GM23248 (cell line): ENCODE measurements at regions not wholly inside any gene's neighbourhood (a gene's known extent, or its start where the extent isn't known, plus 50 kb on each side); places are given as distances from the start of the nearest gene placed in this dataset.

ENCODE experiments used
- DNase-seq: peaks from one replicate; pipeline ENCODE4 v3.0.0-alpha.2; 2015
- H2AFZ ChIP-seq: fragments of 200-600 bp; sonication (generic); 2 replicates; pipeline ENCODE4 v1.6.1; 2016; ENCODE audit warnings: antibody characterized with exemption
- H3F3A ChIP-seq: fragments of 200-600 bp; sonication (generic); 2 replicates; pipeline ENCODE4 v1.6.1; 2016; ENCODE audit warnings: mild to moderate bottlenecking, antibody characterized with exemption, mixed run types; ENCODE audit not compliant: insufficient read depth
- H3K27ac ChIP-seq: fragments of 200-600 bp; sonication (generic); 2 replicates; pipeline ENCODE4 v1.5.1; 2016; ENCODE audit warnings: mild to moderate bottlenecking
- H3K27me3 ChIP-seq: fragments of 200-600 bp; sonication (generic); replicated peaks from 2 replicates; pipeline ENCODE4 v1.6.1; 2016; ENCODE audit warnings: mild to moderate bottlenecking; ENCODE audit not compliant: insufficient read depth
- H3K36me3 ChIP-seq: fragments of 200-600 bp; sonication (generic); 2 replicates; pipeline ENCODE4 v1.6.1; 2016; ENCODE audit warnings: low read depth, mild to moderate bottlenecking
- H3K4me1 ChIP-seq: fragments of 200-600 bp; sonication (generic); 2 replicates; pipeline ENCODE4 v1.6.1; 2016; ENCODE audit warnings: mild to moderate bottlenecking; ENCODE audit not compliant: insufficient read depth
- H3K4me2 ChIP-seq: fragments of 200-600 bp; sonication (generic); one replicate; pipeline ENCODE4 v1.6.1; 2016; ENCODE audit warnings: mild to moderate bottlenecking; ENCODE audit not compliant: unreplicated experiment
- H3K4me3 ChIP-seq: fragments of 200-600 bp; sonication (generic); 2 replicates; pipeline ENCODE4 v1.5.1; 2016; ENCODE audit warnings: mild to moderate bottlenecking
- H3K79me2 ChIP-seq: fragments of 200-600 bp; sonication (generic); 2 replicates; pipeline ENCODE4 v1.6.1; 2016; ENCODE audit warnings: mild to moderate bottlenecking; ENCODE audit not compliant: insufficient read depth
- H3K9ac ChIP-seq: fragments of 200-600 bp; sonication (generic); 2 replicates; pipeline ENCODE4 v1.6.1; 2016; ENCODE audit warnings: mild to moderate bottlenecking
- H3K9me2 ChIP-seq: fragments of 200-600 bp; sonication (generic); 2 replicates; pipeline ENCODE4 v1.6.1; 2016; ENCODE audit warnings: mixed run types, mild to moderate bottlenecking, moderate library complexity; ENCODE audit not compliant: insufficient read depth
- H3K9me3 ChIP-seq: fragments of 200-600 bp; sonication (generic); one replicate; pipeline ENCODE4 v1.6.1; 2017; ENCODE audit warnings: low read depth
- H4K20me1 ChIP-seq: fragments of 200-600 bp; sonication (generic); 2 replicates; pipeline ENCODE4 v1.6.0; 2016; ENCODE audit not compliant: insufficient read depth
- EZH2 ChIP-seq: fragments of 200-600 bp; sonication (generic); IDR thresholded peaks from 2 replicates; pipeline ENCODE4 v1.6.1; 2018; ENCODE audit warnings: antibody characterized with exemption, mild to moderate bottlenecking; ENCODE audit not compliant: insufficient read depth, poor library complexity, severe bottlenecking
- EZH2phosphoT487 ChIP-seq: fragments of 200-600 bp; sonication (generic); IDR thresholded peaks from 2 replicates; pipeline ENCODE4 v1.6.1; 2018; ENCODE audit warnings: antibody characterized with exemption, moderate library complexity, mild to moderate bottlenecking, low read depth; ENCODE audit not compliant: insufficient read depth
- WGBS, 2 experiments: methylation state at CpG; one replicate each; pipeline ENCODE4 v1.1.6; 2015 to 2017; ENCODE audit warnings: low lambda C conversion rate in 2 of 2, low coverage in 1 of 2; ENCODE audit errors: missing lambda C conversion rate in 2 of 2; 5-methylcytosine and 5-hydroxymethylcytosine counted together
- in situ Hi-C: fragments of 300-500 bp; cut with MboI; formaldehyde crosslinking; loops from 2 replicates; pipeline ENCODE4 v1.15.0; 2020

DNA sequence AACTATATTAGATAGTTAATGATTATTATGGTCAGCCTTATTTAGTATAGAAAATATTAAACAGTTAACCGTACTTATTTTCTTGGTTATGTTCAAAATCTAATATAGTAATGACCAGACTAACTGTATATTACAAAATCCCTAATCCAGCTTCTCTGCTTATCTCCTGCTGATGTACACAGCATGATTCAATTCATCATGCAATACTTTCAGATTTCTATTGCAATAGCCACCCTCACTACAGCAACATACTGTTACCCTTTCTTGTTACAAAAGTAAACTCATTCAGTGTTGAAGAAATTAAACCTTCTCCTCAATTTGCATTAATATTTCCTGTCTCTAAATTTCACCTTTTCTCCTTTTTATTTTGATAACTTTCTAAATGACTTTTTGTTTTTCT is 1375.0 kb upstream of the NUDT12 start:
- DNase-seq, result no peak
- Histone ChIP-seq H3K9me3 (peaks cover 2% of the 10 kb centered on the region), H3K36me3 (no peaks in the 10 kb centered on the region), H3K9ac (no peak overlapping the region), H3K27me3 (no peaks in the 10 kb centered on the region), H3K9me2 (no peaks in the 10 kb centered on the region), H3K79me2 (no peaks in the 10 kb centered on the region), H2AFZ (no peak overlapping the region), H3F3A (no peaks in the 10 kb centered on the region), H3K4me3 (no peak overlapping the region), H3K4me1 (no peaks in the 10 kb centered on the region), H3K27ac (no peak overlapping the region), H3K4me2 (no peak overlapping the region), H4K20me1 (no peaks in the 10 kb centered on the region)
- in situ Hi-C loops, result no loop called here
- WGBS, 2 experiments, result 21 to 24% methylated on average over 1 of the region's 1 CpG
- TF ChIP-seq EZH2, result no peak
- TF ChIP-seq EZH2phosphoT487, result no peak

GRCh38 chr5:104932431-104932830 is 1369.8 kb upstream of the NUDT12 start:
- TF ChIP-seq EZH2, result no peak
- TF ChIP-seq EZH2phosphoT487, result no peak
- no peaks in the 10 kb centered on the region for H3K27me3 ChIP-seq
- DNase-seq, result no peak
- no peak overlapping the region for H3K4me3 ChIP-seq
- no peaks in the 10 kb centered on the region for H3K79me2 ChIP-seq
- H3F3A ChIP-seq, result no peaks in the 10 kb centered on the region
- H3K9ac ChIP-seq, result no peak overlapping the region
- no peaks in the 10 kb centered on the region for H4K20me1 ChIP-seq
- in situ Hi-C loops, result no loop called here
- no peaks in the 10 kb centered on the region for H3K9me3 ChIP-seq
- 29 to 30% methylated on average over 2 of the region's 2 CpGs for WGBS, 2 experiments
- no peak overlapping the region for H3K27ac ChIP-seq
- H2AFZ ChIP-seq, result no peak overlapping the region
- H3K9me2 ChIP-seq, result no peaks in the 10 kb centered on the region
- no peak overlapping the region for H3K4me2 ChIP-seq
- no peaks in the 10 kb centered on the region for H3K4me1 ChIP-seq
- no peaks in the 10 kb centered on the region for H3K36me3 ChIP-seq

DNA sequence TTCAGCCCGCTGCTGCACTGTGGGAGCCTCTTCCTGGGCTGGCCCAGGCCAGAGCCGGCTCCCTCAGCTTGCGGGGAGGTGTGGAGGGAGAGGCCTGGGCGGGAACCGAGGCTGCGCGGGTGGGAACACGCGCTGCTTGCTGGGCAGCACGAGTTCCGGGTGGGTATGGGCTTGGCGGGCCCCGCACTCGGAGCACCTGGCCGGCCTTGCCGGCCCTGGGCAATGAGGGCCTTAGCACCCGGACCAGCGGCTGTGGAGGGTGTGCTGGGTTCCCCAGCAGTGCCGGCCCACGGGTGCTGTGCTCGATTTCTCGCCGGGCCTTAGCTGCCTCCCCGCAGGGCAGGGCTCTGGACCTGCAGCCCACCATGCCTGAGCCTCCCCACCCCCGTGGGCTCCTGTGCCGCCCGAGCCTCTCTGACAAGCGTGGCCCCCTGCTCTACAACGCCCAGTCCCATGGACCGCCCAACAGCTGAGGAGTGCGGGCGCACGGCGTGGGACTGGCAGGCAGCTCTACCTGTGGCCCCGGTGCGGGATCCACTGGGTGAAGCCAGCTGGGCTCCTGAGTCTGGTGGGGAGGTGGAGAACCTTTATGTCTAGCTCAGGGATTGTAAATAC is 1366.4 kb upstream of the NUDT12 start:
- no peaks in the 10 kb centered on the region for H3K9me2 ChIP-seq

DNA sequence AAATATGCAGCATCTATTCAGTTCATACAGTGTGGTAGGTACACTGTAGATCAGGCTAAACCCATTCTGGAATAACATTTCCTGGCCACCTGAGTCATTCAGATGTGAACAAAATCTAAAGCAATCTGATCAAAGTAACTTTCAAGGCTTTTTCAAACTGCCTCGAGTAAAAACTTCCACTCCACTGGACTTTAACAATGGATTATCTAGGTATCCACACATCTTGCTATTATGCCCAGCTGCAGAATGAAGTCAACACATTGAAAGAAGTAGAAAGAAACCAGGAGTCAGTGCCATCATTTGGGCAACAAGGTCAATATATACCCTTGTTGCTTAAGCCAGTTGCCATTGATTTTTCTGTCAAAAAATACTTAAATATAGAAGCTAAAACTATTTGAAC is 1352.6 kb upstream of the NUDT12 start:
- no peaks in the 10 kb centered on the region for H3K36me3 ChIP-seq
- H3K4me1 ChIP-seq, result no peaks in the 10 kb centered on the region
- no peak overlapping the region for H3K4me3 ChIP-seq
- TF ChIP-seq EZH2phosphoT487, result no peak
- no peak for TF ChIP-seq EZH2
- H3K9me3 ChIP-seq, result no peaks in the 10 kb centered on the region
- no peak overlapping the region for H3K4me2 ChIP-seq
- no peaks in the 10 kb centered on the region for H3K9me2 ChIP-seq
- 0 to 22% methylated on average over 1 of the region's 1 CpG for WGBS, 2 experiments
- H4K20me1 ChIP-seq, result no peaks in the 10 kb centered on the region
- no peaks in the 10 kb centered on the region for H3F3A ChIP-seq
- no peak overlapping the region for H3K27ac ChIP-seq
- no peak overlapping the region for H3K9ac ChIP-seq
- no peak overlapping the region for H2AFZ ChIP-seq
- in situ Hi-C loops, result no loop called here
- no peaks in the 10 kb centered on the region for H3K27me3 ChIP-seq
- DNase-seq, result no peak
- H3K79me2 ChIP-seq, result no peaks in the 10 kb centered on the region

More for the DNA sequence above, 1366.4 kb upstream of the NUDT12 start:
- Histone ChIP-seq H3K9me3 (no peaks in the 10 kb centered on the region), H3K4me3 (no peak overlapping the region), H2AFZ (no peak overlapping the region), H3F3A (no peaks in the 10 kb centered on the region), H4K20me1 (no peaks in the 10 kb centered on the region), H3K79me2 (no peaks in the 10 kb centered on the region), H3K27ac (no peak overlapping the region), H3K4me1 (no peaks in the 10 kb centered on the region), H3K9ac (no peak overlapping the region), H3K27me3 (no peaks in the 10 kb centered on the region), H3K36me3 (no peaks in the 10 kb centered on the region), H3K4me2 (no peak overlapping the region)
- WGBS, 2 experiments, result 63 to 68% methylated on average over 22 to 36 of the region's 36 CpGs
- TF ChIP-seq EZH2phosphoT487 (no peak), EZH2 (no peak)
- in situ Hi-C loops, result no loop called here
- no peak for DNase-seq
